GM18507 (cell line): ENCODE measurements at regions not wholly inside any gene's neighbourhood (a gene's known extent, or its start where the extent isn't known, plus 50 kb on each side); places are given as distances from the start of the nearest gene placed in this dataset.
A peak's percentile ranks its signal among the peaks of the same experiment; 100 is the strongest.

Source experiments
- DNase-seq: peaks from one replicate; pipeline ENCODE4 v3.0.0; 2011; ENCODE audit warnings: low read depth; ENCODE audit not compliant: insufficient read length; ENCODE audit errors: extremely low spot score
- FAIRE-seq: peaks from 2 replicates; lab custom pipeline; 2011; peaks lifted over from hg19 to GRCh38; lab: Jason Lieb, UNC

DNA sequence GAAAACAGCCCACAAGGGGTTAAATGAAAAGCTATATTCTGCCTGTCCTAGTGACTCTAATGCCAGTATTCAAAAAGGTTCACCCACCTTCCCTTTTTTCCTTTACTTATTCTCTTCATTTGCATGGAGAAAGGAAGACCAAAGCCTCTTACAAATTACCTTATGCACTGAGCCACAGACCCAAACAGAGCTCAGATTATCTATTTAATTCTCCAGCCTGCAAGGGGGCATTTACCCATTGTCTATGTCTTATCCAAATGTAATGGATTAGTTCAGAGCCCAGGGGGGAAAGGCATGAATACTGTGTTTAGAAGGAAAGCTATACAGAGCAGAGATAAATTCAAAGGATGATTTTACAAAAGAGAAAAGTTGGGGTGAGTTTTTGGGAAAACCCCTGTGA lies 388.5 kb downstream of the OMA1 start:
- FAIRE-seq (no peak), DNase-seq (no peak)

DNA sequence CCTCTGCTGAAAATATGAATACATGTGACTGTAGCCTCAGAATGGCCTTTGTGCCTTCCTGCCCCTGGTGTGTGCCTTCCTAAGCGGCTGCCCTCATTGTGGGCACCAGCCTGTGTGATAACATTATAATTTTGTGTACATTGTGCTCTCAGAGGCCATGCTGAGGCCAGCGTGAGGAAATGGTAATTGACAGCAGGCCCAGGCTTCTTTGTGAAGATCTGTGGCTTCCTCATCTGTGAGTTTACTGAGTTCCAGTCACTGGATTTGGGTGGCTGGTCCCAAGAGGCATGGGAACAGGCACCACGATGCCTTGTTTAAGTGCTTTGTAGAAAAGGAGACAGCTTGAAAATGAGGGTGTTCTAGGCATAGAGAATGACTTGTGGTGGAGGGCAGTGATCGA lies 389.3 kb downstream of the OMA1 start:
- FAIRE-seq, result no peak

DNA sequence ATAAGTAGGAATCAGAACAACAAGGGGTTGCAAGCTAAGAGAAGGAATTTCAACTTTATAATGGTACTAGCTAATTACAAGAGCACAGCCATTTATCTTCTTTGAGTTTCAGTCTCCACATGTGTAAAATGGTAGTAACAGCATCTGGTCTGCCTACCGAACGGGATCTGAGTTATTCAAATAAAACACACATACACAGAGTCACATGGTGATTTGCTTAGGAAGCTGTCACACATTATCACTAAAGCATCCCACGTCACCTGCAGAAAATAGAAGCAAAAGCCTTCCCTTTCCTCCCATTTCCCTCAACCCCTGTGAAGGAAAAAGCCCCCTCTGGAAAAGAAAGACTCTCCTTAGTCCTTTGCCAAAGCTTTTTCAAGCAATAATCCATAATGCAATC lies 389.7 kb downstream of the OMA1 start:
- no peak for FAIRE-seq
- DNase-seq, result no peak

More for the DNA sequence above, 389.3 kb downstream of the OMA1 start:
- DNase-seq, result no peak

DNA sequence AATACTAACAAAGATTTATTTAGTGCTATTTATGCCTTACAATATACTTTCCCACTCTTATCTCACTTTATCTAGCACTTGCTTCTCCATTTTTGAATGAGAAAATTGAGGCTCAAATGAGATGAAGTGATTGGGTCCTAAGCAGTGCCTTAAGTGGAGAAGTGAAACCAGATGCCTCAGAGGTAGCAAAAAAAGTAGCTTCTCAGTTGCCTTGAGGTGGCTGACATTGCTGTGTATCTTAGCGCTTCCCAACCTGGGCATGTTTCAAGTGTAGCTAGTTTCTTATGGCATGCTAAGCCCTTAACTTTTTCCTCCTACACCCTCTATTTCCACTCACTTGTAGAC lies 390.4 kb downstream of the OMA1 start:
- FAIRE-seq, result peak; percentile 68
- DNase-seq, result no peak

DNA sequence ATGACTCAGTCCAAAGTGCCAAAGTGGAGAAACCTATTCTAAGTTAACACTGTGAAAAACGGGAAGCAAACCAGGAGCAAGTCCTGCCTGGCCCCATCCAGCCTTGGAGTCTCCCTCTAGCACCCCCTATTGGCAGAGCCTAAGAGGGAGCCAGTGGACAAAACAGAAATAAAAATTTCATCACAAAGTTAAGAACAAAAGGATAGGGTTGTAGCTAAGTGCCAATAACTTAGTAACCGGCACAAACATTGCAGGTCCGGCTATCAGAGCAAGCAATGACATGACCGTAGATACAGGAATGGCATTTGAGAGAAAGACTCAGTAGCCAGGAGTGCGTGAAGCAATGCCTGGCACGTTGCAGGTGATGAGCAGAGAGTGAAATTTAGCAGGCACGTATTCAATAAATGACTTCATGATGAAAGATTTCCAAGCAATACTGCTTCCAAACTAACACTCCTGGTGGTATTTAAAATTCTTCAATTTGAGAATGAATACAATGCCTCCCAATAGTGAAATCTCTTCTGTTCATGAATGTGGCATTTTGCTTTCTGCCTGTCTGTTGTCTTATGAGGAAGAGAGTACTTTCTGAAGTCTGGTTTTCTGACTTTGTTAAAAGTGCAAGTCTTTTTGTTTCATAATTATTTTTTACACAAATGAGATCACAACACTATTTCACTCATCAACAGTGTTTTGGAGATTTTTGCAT lies 391.0 kb downstream of the OMA1 start:
- FAIRE-seq, result peak; percentile 47
- no peak for DNase-seq

DNA sequence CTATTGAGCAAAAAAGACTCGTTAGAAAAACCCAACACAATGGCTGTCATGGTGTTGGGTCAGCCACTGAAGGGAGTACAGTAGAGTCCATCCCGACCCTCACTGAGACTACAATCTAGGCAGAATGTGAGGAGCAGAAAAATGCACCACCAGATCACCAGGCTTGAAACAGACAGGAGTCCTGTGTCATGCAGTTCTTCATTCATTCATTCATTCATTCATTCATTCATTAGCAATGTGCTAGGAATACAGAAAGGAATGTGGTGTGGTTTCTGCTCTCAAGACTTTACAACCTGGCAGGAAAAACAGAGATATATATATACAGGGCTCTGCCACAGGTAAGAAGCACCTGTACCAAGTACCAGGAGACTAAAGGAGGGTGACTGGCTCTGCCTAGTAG lies 392.3 kb downstream of the OMA1 start:
- FAIRE-seq (no peak), DNase-seq (no peak)

DNA sequence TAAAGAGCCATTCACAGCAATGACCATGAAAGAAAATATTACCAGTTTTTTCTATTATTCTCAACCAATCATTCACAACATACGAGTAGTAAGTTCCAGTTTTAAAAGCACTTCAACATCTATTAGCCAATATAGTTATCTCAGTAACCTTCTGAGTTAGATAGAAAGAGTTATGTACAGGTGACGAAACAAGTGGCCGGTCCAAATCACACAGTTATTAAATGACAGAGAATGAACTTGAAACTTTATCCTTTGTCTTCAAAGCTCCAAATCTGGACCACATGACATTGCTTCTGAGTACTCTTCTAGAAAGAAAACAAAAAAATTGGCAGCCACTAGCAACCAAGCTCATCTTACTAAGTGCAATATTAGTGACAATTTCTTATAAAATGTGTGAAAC lies 393.8 kb downstream of the OMA1 start:
- DNase-seq, result no peak
- FAIRE-seq, result no peak

DNA sequence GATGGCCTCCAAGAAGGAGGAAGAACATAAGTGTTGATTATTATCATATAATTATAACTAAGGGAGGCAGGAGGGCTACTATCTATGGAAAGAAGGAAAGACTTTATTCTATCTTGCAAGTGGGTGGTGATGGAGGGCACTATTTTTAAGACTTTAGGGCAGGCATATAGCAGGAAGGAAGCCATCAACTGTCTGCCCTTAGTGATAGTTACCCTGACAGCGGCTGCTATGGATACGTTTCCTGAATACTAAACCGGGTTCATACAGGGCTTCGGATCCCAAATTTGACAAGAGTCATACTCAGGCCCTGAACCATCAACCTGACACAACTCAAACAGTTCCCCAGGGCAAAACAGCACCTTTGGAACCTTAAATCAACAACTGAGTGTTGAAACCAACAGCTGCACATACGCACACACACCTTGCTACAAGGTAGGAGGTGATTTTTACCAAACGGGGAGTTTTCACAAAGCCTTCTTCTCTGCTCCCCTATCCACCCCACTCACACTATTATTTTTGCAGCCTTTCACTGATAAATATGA lies 397.2 kb downstream of the OMA1 start:
- FAIRE-seq, result no peak

DNA sequence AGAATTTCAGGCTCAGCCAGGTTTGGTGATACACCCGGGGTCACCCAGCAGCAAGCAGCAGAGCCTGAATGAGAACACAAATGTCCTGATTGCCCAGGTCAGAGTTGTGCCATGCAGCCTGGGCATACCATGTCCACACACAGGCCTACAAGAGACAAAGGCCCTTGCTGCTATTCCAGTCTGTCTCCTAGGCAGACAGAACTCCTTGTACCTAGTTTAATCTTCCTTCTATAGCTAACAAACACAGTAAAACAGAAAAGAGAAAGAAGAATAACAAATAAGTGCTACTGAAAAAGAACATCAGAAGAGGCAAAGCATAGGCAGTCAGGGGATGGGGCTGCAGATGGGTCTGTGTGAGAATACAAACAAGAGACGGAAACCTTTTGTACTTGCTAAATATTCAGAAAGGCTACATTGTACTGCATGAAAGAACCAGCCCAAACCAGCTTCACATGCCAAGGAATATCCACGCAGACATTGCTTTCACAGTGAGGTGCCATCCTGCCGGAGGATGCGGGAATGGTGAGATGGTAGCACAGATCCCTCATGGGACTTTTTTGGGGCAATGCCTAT lies 401.7 kb downstream of the OMA1 start:
- FAIRE-seq (no peak), DNase-seq (no peak)

More for the DNA sequence above, 397.2 kb downstream of the OMA1 start:
- no peak for DNase-seq

DNA sequence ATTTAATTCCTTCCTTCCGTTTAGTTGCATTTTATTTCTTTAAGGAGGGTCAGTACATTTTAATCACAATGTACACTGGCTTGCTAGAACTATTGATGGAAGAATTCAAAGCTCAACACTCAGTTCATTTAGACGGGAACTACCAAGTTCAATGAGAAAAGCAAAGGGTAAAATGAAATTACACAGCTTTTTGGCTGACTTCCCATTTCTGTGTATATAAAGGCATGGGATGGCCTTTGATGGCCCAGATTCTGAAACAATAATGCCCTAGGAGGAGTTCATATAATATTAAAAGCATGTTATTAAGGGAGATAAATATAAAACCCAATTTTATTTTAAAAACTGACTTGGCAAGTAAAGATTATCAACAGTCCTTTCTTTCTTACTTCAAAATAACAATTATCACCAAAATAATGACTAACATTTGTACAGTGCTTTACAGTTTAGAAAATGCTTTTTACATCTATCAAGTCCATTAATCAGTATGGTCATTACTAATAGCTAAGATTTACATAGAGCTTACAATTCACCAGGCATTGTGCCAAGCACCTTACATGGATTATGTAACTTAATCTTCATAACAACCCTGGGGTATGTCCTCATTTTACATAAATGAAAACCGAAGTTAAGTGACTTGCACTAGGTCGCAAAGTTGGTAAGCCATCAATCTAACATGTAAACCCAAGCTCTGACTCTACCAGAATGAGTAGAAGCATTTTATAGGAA lies 402.4 kb downstream of the OMA1 start:
- FAIRE-seq, result no peak
- no peak for DNase-seq

DNA sequence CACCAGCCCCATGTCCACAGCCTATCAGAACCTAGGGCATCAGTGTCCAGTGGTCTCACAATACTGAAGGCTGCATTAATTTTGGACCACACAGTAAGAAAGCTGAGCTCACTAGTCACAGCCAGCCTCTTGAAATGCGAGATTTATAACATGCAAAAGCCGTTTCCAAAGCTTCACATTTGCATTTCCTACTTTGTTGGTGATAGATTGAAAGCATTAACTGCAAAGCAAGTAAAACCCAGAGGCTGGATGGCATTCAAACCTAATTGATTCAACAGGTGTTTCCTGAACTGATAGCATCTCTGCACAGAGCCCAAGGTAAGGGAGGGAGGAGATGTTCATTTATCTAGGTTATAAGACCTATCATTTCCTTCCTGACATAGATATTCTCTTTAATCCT lies 410.1 kb downstream of the OMA1 start:
- no peak for DNase-seq
- no peak for FAIRE-seq

DNA sequence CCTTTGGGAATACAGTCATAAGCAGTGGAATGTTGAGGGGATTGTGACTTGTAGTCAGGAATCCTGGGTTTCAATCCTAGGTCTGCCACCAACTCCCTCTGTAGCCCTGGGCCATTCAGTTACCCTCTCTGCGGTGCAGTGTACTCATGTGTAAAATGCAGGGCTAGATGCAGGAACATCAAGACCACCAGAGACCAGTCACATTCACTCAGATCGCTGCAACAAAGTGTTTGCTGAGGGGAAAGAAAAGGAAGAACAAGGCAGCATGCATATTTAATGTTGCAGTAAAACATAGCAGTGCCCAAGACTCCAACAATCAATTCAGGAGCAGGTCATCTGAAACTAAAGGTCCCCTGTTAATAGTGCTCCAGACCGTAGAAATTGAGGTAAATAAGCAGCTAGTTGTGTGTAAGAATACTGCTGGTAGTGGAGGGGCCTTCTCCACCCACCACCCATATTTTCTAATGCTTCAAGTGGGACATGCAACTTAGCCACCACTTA lies 410.7 kb downstream of the OMA1 start:
- DNase-seq, result no peak
- no peak for FAIRE-seq

DNA sequence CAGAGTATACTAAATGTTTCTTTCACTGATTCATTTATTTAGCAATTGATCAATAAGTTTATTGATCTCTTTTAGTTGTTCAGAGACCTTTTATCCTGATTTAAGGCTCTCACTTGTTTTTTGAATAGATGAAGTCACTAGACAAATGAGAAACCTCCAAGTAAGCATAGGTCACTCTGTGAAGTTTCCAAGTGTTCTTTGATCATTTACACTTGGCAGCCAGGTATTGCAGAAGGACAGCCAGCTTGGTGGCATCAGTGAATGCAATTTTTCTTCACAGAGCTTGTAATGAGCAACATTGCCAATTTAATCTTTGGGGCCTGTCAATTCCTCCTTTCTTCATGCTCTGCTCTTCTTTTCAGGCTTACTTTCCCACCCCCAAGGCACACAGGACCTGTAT lies 413.0 kb downstream of the OMA1 start:
- FAIRE-seq (no peak), DNase-seq (no peak)

DNA sequence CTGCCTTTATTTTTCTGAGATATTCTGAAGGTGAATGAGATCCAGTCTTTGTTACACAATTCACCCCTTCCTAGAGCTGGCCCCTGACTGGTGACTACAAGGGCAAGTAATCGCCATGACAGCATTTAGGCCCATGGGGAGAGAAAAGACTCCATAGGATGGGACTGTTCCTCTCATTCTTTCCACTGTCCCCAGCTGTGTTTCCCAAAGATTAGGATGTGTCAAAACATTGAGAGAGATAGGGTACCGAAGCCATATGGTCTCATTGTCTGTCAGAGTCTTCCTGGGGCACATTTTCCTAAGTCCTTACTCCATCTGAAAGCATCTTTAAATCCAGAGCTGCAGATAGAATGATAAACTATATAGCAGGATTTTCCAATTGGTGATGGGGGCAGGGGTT lies 423.5 kb downstream of the OMA1 start:
- FAIRE-seq (no peak), DNase-seq (no peak)

DNA sequence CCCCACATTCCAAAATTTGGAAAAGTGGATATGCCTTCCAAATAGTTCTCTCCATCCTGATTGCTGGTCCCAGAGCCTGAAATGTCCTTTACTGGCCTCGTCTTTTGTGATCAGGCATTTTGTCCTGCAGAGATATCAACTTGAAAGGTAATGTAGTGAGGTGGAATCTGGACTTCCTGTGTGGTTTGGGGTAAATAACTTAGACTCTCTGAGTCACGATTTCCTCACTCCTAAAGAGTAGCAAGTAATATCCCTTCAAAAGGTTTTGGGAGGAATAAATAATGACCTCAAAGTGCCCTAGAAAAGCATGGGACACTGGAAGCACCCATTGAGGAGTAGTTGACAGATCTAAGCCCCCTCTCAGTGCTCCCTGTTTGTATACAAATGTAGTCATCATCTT lies 426.6 kb downstream of the OMA1 start:
- DNase-seq (no peak), FAIRE-seq (no peak)

DNA sequence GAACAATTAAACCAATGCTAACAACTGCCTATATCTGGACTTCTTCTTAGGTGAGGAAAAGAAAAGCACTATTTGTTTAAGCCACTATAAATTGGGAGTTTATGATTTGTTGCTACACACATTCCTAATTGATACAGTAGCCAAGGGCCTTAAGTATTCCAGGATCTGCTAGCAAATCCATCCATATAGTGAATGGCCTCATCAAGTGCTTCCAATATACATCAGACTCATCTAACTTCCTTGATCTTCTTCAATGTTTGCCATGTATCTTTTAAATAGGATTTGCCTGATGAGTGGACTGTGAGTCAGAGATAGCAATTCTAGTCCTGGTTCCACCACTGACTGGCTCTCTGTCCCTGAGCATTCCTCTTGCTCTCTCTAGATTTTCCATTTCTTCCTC lies 430.2 kb downstream of the OMA1 start:
- no peak for DNase-seq
- no peak for FAIRE-seq

DNA sequence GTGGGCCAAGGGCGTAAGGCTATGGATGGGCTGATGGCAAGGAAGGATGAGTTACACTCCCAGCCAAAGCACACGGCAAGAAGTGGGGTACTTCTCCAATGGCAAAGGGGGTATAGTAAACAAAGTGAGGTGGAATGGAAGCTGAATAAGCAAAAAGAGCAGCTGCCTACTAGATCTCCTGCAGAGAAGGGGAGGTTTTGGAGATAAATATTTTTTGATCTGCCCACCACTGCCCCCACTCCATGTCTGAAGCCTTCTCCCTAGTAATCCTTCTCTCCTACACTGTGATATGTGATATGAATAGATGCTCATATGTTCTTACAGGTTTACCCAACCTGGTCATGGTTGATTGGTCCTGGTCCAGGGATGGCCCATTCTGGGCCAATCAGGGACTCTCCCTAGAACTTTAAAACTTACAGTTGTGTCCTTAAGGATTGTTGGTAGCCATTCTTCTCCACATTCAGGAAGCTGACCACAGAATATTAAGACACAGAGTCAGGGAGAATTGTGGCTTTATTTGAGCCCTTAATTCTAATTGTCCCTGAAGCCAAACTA lies 436.8 kb downstream of the OMA1 start:
- FAIRE-seq, result no peak

DNA sequence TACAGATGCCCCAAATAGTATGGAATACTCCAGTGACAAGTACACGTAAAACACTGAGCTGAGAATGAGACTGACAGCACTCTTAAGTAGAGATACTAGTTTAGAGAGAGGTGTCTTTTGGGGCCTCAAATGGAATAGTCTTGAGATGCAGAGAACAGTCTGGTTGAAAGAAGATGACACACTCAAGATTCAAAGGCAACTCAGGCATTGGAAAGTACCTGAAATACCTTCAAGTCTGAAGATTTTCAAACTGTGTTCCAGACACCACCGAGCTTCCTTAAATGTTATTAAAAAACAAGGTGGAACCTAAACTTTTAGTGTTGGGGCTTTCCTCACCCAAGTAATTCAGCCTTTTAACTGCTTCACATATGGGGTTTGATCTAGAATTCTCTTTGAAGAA lies 437.7 kb downstream of the OMA1 start:
- DNase-seq (no peak), FAIRE-seq (peak; percentile 67)

More for the DNA sequence above, 436.8 kb downstream of the OMA1 start:
- DNase-seq, result no peak

DNA sequence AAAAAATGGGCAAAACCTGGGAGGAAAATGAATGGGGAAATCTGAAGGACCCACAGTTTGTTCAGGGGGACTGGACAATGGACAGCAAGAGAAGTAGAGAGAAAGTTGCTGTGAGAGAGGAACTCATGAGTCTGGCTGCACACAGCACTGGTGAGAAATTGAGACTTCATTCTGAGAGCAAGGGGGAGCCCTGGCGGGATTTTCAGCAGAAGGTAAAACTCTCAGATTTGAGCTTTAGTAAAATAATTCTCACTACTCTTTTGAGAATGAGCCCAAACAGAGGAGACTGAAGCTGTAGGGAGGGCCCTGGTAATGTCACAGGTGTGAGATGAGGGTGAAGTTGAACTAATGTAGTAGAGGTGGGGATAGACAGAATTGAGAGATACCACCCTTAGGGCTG lies 438.6 kb downstream of the OMA1 start:
- peak; percentile 47 for FAIRE-seq
- no peak for DNase-seq

DNA sequence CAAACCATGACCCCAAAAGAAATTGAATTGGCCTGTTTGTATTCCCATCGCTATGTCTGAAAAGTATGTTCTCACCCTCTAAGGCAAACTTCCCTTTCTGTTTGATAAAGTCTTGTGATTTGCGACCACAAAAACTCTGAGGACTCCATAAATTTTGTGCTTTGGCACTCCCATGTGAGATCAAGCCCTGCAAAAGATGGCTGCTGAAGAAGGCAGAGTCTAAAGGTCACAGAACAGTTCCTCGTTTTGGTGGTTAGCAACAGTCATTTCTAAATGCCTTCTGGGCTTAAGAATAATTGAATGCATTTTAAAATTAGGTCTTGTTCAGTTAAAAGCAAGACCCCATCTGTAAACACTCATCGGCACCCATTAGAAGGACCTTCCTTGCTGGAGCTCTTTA lies 441.6 kb downstream of the OMA1 start:
- FAIRE-seq (peak; percentile 87), DNase-seq (peak; percentile 22)
